HCT116 (cell line): ENCODE measurements at regions not wholly inside any gene's neighbourhood (a gene's known extent, or its start where the extent isn't known, plus 50 kb on each side); places are given as distances from the start of the nearest gene placed in this dataset.

Experiments
- ATAC-seq: fragments of 200-7000 bp; cut with Tn5 transposase; 2 replicates; pipeline ENCODE4 v1.9.1; 2020; ENCODE audit warnings: mild to moderate bottlenecking, moderate library complexity
- BruUV-seq: library from RNA; stranded (reverse); fragments of 400-500 nt; replicated peaks from 2 replicates; lab custom pipeline; 2021; lab: Mats Ljungman, UMichigan
- CTCF ChIA-PET: fragments of 300-600 bp; sonication (Branson Sonifier 250); formaldehyde crosslinking; loops from one replicate; lab custom pipeline; 2021; ENCODE audit warnings: antibody characterized with exemption; lab: Charles Lee
- POLR2A ChIA-PET: fragments of 300-600, 350-600 bp; sonication (Branson Sonifier 250); formaldehyde crosslinking; loops from one replicate; lab custom pipeline; 2021; ENCODE audit warnings: antibody characterized with exemption; lab: Charles Lee
- RAD21 ChIA-PET, 2 experiments: fragments of 300-600 bp; sonication (Branson Sonifier 250); formaldehyde crosslinking; loops; one replicate each; lab custom pipeline; 2023; ENCODE audit warnings: low total read pairs in 2 of 2; ENCODE audit not compliant: uncharacterized antibody in 2 of 2, unreplicated experiment in 2 of 2, low non-redundant PET in 1 of 2; lab: Charles Lee
- DNase-seq: peaks from one replicate; pipeline ENCODE4 v3.0.0-alpha.2; 2010; ENCODE audit warnings: low read depth, low spot score
- H2AFZ ChIP-seq: fragments of 200-600 bp; shearing (Covaris generic), sonication (generic); 2 replicates; pipeline ENCODE4 v1.6.1; 2017; ENCODE audit warnings: low read depth, mixed run types, mixed read lengths, antibody characterized with exemption, low read length; ENCODE audit not compliant: poor library complexity, severe bottlenecking
- H3K27ac ChIP-seq: 2 replicates; pipeline ENCODE4 v1.5.1; 2012; ENCODE audit warnings: low read depth, low read length
- H3K27me3 ChIP-seq: fragments of 200-600 bp; sonication (generic); 2 replicates; pipeline ENCODE4 v1.6.1; 2016; ENCODE audit warnings: mixed run types, low read length, mixed read lengths; ENCODE audit not compliant: insufficient read depth
- H3K36me3 ChIP-seq, 2 experiments: fragments of 200-500 bp in 1 of 2; fragments of 200-600 bp in 1 of 2; sonication (Bioruptor generic) in 1 of 2; sonication (generic) in 1 of 2; 2 replicates each; pipeline versions ENCODE4 v1.5.1 to v1.6.1; 2014 to 2016; ENCODE audit warnings: low read length in 2 of 2, inconsistent platforms in 1 of 2, mixed read lengths in 1 of 2, mixed run types in 1 of 2; ENCODE audit not compliant: insufficient read depth in 2 of 2, control insufficient read depth in 1 of 2
- H3K4me1 ChIP-seq, 2 experiments: fragments of 200-600 bp in 1 of 2; sonication (generic) in 1 of 2; 2 replicates each; pipeline versions ENCODE4 v1.5.1 to v1.6.1; 2012 to 2017; ENCODE audit warnings: low read length in 2 of 2, inconsistent platforms in 1 of 2, mild to moderate bottlenecking in 1 of 2, mixed read lengths in 1 of 2, mixed run types in 1 of 2, moderate library complexity in 1 of 2; ENCODE audit not compliant: insufficient read depth in 2 of 2, control insufficient read depth in 1 of 2
- H3K4me2 ChIP-seq: fragments of 200-600 bp; sonication (generic); 2 replicates; pipeline ENCODE4 v1.6.1; 2017; ENCODE audit warnings: mixed run types, low read length, mixed read lengths
- H3K4me3 ChIP-seq, 2 experiments: fragments of 200-600 bp in 1 of 2; sonication (generic) in 1 of 2; replicated peaks in 1 of 2; 2 replicates each; pipeline ENCODE4 v1.5.1; 2011 to 2016; ENCODE audit warnings: low read length in 2 of 2, control low read depth in 1 of 2, low read depth in 1 of 2, mild to moderate bottlenecking in 1 of 2, mixed read lengths in 1 of 2, mixed run types in 1 of 2
- H3K79me2 ChIP-seq: fragments of 200-600 bp; sonication (generic); 2 replicates; pipeline ENCODE4 v1.6.1; 2017; ENCODE audit warnings: mild to moderate bottlenecking, mixed run types, low read length, moderate library complexity, mixed read lengths; ENCODE audit not compliant: insufficient read depth
- H3K9ac ChIP-seq: fragments of 200-600 bp; sonication (generic); 2 replicates; pipeline ENCODE4 v1.6.1; 2016; ENCODE audit warnings: low read length, mixed read lengths
- H3K9me2 ChIP-seq: fragments of 200-600 bp; sonication (generic), shearing (Covaris generic); 2 replicates; pipeline ENCODE4 v1.6.1; 2017; ENCODE audit warnings: mixed run types, mild to moderate bottlenecking, moderate library complexity; ENCODE audit not compliant: insufficient read depth
- H3K9me3 ChIP-seq, 2 experiments: fragments of 200-500 bp in 1 of 2; fragments of 200-600 bp in 1 of 2; sonication (Bioruptor generic) in 1 of 2; sonication (generic) in 1 of 2; 2 replicates each; pipeline ENCODE4 v1.6.1; 2014 to 2017; ENCODE audit warnings: low read length in 2 of 2, mixed read lengths in 2 of 2, inconsistent platforms in 1 of 2, low read depth in 1 of 2, mild to moderate bottlenecking in 1 of 2, mixed run types in 1 of 2, moderate library complexity in 1 of 2; ENCODE audit not compliant: control insufficient read depth in 1 of 2, insufficient read depth in 1 of 2
- H4K20me1 ChIP-seq: fragments of 200-600 bp; sonication (generic), shearing (Covaris generic); 2 replicates; pipeline ENCODE4 v1.6.1; 2017; ENCODE audit warnings: mixed run types, mild to moderate bottlenecking, moderate library complexity; ENCODE audit not compliant: insufficient read depth
- CBX3 ChIP-seq: IDR thresholded peaks from 2 replicates; pipeline ENCODE4 v1.6.1; 2012; ENCODE audit warnings: low read depth
- CTCF ChIP-seq, 3 experiments: fragments of 200-600 bp in 1 of 3; sonication (generic) in 1 of 3; IDR thresholded peaks in 2 of 3; conservative IDR thresholded peaks in 1 of 3; 2 replicates each; pipeline ENCODE4 v1.5.1; 2012 to 2017; ENCODE audit warnings: low read depth in 2 of 3, low read length in 2 of 3, antibody characterized with exemption in 1 of 3, borderline replicate concordance in 1 of 3, control low read depth in 1 of 3, mild to moderate bottlenecking in 1 of 3, mixed read lengths in 1 of 3, mixed run types in 1 of 3, moderate library complexity in 1 of 3; ENCODE audit not compliant: insufficient read depth in 1 of 3
- EZH2 ChIP-seq: fragments of 200-600 bp; sonication (generic); IDR thresholded peaks from 2 replicates; pipeline ENCODE4 v1.6.1; 2017; ENCODE audit warnings: antibody characterized with exemption, mixed run types
- EZH2phosphoT487 ChIP-seq: fragments of 200-600 bp; IDR thresholded peaks from 2 replicates; pipeline ENCODE4 v1.6.1; 2018; ENCODE audit warnings: antibody characterized with exemption, borderline replicate concordance
- FOSL1 ChIP-seq: IDR thresholded peaks from 2 replicates; pipeline ENCODE4 v1.6.1; 2012; ENCODE audit warnings: low read depth
- JUND ChIP-seq: IDR thresholded peaks from 2 replicates; pipeline ENCODE4 v1.6.1; 2012
- MAX ChIP-seq: IDR thresholded peaks from 2 replicates; pipeline ENCODE4 v1.6.1; 2012
- POLR2A ChIP-seq: IDR thresholded peaks from 2 replicates; pipeline ENCODE4 v1.7.0; 2011; ENCODE audit warnings: borderline replicate concordance; ENCODE audit not compliant: insufficient read depth, insufficient read length; ENCODE audit errors: extremely low read depth
- POLR2AphosphoS5 ChIP-seq: IDR thresholded peaks from 2 replicates; pipeline ENCODE4 v1.6.1; 2011; ENCODE audit warnings: mild to moderate bottlenecking, low read depth, low read length, moderate library complexity
- SP1 ChIP-seq: IDR thresholded peaks from 2 replicates; pipeline ENCODE4 v1.6.1; 2012; ENCODE audit warnings: low read depth
- TCF7L2 ChIP-seq: IDR thresholded peaks from 2 replicates; pipeline ENCODE4 v1.7.0; 2011; ENCODE audit warnings: borderline replicate concordance, inconsistent platforms; ENCODE audit not compliant: insufficient read depth, insufficient read length; ENCODE audit errors: extremely low read depth
- ZNF274 ChIP-seq: fragments of 200-500 bp; sonication (Bioruptor generic); IDR thresholded peaks from 2 replicates; pipeline ENCODE4 v1.6.1; 2014; ENCODE audit warnings: mild to moderate bottlenecking, low read depth, low read length, inconsistent platforms
- intact Hi-C: fragments of 100-400 bp; cut with micrococcal nuclease; formaldehyde crosslinking; loops from 2 replicates; pipeline ENCODE4 v1.10.0; 2022
- TF ChIP-seq, protein P1 (sequence below): IDR thresholded peaks from 2 replicates; pipeline ENCODE4 v1.6.1; 2012
- TF ChIP-seq, protein P2 (sequence below): IDR thresholded peaks from 2 replicates; pipeline ENCODE4 v1.6.1; 2012; ENCODE audit warnings: low read depth

DNA sequence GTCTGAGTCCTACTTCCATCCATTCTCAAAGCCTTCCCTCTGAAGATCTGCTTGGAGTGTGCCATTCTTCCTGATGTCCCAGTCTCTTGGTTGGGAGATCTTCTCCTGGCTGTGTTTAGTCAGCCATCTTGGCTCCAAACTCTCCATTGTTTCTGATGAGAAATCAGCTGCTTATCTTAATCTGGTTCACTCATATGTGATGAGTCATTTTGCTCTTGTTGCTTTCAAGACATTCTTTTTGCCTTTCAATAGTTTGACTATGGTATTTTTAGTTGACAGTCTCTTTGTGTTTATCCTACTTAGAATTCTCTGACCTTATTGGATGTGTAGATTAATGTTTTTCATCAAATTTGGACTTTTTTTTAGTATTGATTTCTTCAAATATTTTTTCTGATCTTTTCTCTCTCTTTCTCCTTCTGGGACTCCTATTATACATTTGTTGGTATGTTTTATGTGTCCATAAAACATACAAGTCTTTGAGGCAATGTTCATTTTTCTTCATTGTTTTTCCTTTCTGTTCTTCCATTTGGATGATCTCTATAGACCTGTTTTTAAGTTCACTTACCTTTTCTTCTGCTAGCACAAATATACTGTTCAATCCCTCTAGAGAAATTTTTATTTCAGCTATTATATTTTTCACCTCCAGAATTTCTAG is 77.2 kb upstream of the CLPB start:
- no peak overlapping the region for H2AFZ ChIP-seq
- H3K9me2 ChIP-seq = no peaks in the 10 kb centered on the region
- ATAC-seq (no peak), DNase-seq (no peak)
- no peaks in the 10 kb centered on the region for H4K20me1 ChIP-seq
- H3K27me3 ChIP-seq = no peaks in the 10 kb centered on the region
- intact Hi-C loops = no loop called here
- ChIA-PET CTCF (no interaction called here), POLR2A (interaction anchor here (0.6 kb wide), 1 partner anchor 27 kb away, joined by 3 read pairs; no protein-coding TSS in a partner anchor), RAD21 (no interaction called here)
- H3K9ac ChIP-seq = no peak overlapping the region
- H3K4me2 ChIP-seq = no peak overlapping the region
- BruUV-seq = no TSS peak
- no peaks in the 10 kb centered on the region for H3K79me2 ChIP-seq
- no peak overlapping the region for H3K4me3 ChIP-seq
- H3K36me3 ChIP-seq = no peaks in the 10 kb centered on the region
- 0 out of 2 replicates have a peak, but pooled peaks have one; percentile 9 for TF ChIP-seq CBX3
- TF ChIP-seq, protein P1, sequence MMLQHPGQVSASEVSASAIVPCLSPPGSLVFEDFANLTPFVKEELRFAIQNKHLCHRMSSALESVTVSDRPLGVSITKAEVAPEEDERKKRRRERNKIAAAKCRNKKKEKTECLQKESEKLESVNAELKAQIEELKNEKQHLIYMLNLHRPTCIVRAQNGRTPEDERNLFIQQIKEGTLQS = no peak
- no peaks in the 10 kb centered on the region for H3K4me1 ChIP-seq
- H3K9me3 ChIP-seq = peaks cover 6 to 8% of the 10 kb centered on the region in 2 experiments; a peak in 2 of 4 replicates
- H3K27ac ChIP-seq = no peak overlapping the region

DNA sequence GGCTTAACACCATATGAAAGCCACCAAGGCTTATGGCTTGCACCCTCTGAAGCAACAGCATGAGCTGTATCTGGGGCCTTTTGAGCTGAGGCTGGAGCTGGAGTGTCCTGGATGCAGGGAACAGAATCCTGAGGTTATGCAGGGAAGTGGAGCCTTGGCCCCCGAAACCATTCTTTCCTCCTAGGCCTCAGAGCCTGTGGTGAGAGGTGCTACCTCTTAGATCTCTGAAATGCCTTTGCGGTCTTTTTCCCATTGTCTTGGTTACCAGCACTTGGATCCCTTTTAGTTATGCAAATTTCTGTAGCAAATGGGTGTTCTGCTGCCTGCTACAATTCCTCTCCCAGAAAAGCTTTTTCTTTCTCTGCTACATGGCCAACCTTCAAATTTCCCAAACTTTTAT is 72.7 kb upstream of the CLPB start:
- CTCF ChIA-PET = no interaction called here
- intact Hi-C loops = no loop called here
- TF ChIP-seq TCF7L2 = no peak
- no peak for TF ChIP-seq FOSL1
- TF ChIP-seq ZNF274 = no peak
- no peak for TF ChIP-seq POLR2AphosphoS5
- no peak for TF ChIP-seq MAX
- no peak for TF ChIP-seq SP1
- no peak for TF ChIP-seq CTCF (IDR thresholded peaks at IDR 0.05 in 2 of 3, conservative IDR thresholded peaks at IDR 0.05 in 1 of 3; ENCODE audit: borderline replicate concordance in 1 of 3, insufficient read depth in 1 of 3, low read depth in 2 of 3, low read length in 2 of 3)
- TF ChIP-seq POLR2A = no peak
- no peak for TF ChIP-seq EZH2phosphoT487
- no peak for TF ChIP-seq JUND
- TF ChIP-seq EZH2 = no peak
- TF ChIP-seq, protein P2, sequence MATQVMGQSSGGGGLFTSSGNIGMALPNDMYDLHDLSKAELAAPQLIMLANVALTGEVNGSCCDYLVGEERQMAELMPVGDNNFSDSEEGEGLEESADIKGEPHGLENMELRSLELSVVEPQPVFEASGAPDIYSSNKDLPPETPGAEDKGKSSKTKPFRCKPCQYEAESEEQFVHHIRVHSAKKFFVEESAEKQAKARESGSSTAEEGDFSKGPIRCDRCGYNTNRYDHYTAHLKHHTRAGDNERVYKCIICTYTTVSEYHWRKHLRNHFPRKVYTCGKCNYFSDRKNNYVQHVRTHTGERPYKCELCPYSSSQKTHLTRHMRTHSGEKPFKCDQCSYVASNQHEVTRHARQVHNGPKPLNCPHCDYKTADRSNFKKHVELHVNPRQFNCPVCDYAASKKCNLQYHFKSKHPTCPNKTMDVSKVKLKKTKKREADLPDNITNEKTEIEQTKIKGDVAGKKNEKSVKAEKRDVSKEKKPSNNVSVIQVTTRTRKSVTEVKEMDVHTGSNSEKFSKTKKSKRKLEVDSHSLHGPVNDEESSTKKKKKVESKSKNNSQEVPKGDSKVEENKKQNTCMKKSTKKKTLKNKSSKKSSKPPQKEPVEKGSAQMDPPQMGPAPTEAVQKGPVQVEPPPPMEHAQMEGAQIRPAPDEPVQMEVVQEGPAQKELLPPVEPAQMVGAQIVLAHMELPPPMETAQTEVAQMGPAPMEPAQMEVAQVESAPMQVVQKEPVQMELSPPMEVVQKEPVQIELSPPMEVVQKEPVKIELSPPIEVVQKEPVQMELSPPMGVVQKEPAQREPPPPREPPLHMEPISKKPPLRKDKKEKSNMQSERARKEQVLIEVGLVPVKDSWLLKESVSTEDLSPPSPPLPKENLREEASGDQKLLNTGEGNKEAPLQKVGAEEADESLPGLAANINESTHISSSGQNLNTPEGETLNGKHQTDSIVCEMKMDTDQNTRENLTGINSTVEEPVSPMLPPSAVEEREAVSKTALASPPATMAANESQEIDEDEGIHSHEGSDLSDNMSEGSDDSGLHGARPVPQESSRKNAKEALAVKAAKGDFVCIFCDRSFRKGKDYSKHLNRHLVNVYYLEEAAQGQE = no peak
- TF ChIP-seq CBX3 = no peak

More for the DNA sequence above, 72.7 kb upstream of the CLPB start:
- no peaks in the 10 kb centered on the region for H3K79me2 ChIP-seq
- no peak overlapping the region for H3K4me2 ChIP-seq
- H3K27ac ChIP-seq = no peak overlapping the region
- H2AFZ ChIP-seq = no peak overlapping the region
- no peaks in the 10 kb centered on the region for H3K4me1 ChIP-seq
- ATAC-seq = no peak
- no TSS peak for BruUV-seq
- no peaks in the 10 kb centered on the region for H4K20me1 ChIP-seq
- no peaks in the 10 kb centered on the region for H3K27me3 ChIP-seq
- H3K9me3 ChIP-seq = peaks cover 6 to 8% of the 10 kb centered on the region in 2 experiments; a peak in 2 of 4 replicates
- H3K9ac ChIP-seq = no peak overlapping the region
- RAD21 ChIA-PET = no interaction called here
- no peak for DNase-seq
- no peaks in the 10 kb centered on the region for H3K36me3 ChIP-seq
- no peaks in the 10 kb centered on the region for H3K9me2 ChIP-seq
- H3K4me3 ChIP-seq = no peak overlapping the region
- POLR2A ChIA-PET = no interaction called here
